Anterior cingulate cortex (tissue), 58 donors: ENCODE measurements at regions not wholly inside any gene's neighbourhood (a gene's known extent, or its start where the extent isn't known, plus 50 kb on each side); places are given as distances from the start of the nearest gene placed in this dataset.
"Not testable (repeated sequence)": the region's sequence is repeated elsewhere in the genome, so short reads cannot be mapped to it uniquely, and the experiment has no call there.

Experiments
- DNase-seq, 58 donors: peaks; one replicate each; lab custom pipeline; 2025; lab: John Stamatoyannopoulos, UW

DNA sequence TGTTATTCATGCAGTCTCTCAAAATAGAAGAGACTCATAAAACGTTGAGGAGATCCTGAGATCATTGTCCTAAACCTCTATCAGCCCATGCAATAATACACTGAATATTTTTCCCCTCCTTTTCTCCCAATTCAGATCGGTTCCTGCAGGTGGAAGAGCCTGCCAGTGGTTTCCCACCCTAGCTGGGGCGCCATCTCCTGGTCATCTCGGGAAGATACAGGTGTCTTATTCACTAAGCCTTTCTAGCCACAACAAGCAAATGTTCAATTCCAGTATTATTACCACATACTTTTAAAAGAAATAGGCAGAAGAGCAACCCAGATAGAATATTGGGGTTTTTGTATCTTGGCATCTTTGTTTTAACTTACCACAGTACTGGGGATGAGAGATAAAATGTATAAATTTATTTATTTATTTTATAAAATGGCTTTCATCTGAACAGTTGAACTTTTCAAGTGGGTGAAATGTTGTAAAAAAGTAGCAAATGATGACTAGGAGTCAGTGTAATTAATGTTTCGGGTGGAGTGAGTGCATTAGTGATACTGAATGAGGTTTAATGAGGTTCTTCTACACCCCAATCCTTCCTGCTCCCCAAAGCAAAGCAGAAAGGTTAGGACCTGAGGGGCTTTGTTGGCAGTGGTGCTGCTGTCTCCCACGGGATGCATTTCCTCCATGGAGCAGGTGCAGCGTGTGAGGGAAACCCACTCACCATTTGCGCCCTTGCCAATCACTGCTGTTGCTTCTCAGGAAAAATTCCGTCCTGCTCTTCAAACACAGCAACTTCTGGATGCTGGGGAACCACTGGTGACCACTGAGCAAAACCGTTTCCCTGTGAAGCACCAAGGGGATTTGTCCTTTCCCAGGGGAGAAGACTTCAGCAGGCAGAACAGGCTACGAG is 147.1 kb upstream of the FHL2 start:
- peak in 33 of 58 donors; percentile 1 to 78 (median 25) for DNase-seq

- no peak for DNase-seq
Measured at GRCh38 chr2:105544591-105545377, 145.9 kb upstream of the FHL2 start.

GRCh38 chr2:105541189-105542050 is 142.6 kb upstream of the FHL2 start:
- DNase-seq, result no peak

DNA sequence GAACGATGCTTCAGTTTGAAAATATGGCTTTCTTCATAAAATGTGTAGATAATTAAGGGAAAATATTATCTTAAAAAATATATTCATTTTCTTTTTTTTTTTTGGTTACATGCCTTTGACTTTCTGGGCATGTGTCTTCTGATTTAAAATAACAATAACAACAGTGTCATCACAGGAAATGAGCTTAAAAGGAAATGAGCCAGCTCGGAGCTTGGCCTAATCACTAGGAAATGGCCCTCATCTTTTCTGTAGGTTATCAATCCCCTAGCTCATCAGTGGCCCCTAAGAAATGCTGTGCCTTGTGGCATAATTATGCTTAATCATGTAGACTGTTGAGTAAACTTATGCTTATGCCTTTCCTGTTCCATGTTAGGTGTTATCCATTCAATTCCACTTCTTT is 141.8 kb upstream of the FHL2 start:
- no peak for DNase-seq

DNA sequence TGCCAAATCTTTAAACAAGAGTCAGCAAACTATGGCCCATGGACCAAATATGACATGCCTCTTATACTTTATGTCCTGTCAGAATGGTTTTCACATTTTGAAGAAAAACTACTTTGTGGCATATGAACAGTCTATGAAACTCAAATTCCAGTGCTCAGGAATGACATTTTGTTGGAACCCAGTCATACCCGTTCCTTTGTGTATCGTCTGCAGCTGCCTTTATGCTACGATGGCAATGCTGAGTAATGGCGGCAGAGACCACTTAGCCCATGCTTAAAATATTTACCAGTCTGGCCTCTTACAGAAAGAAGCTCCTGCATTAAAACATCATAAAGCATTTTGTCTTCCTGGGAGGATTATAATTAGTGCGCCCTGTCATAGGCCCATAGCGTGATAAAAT is 140.5 kb upstream of the FHL2 start:
- no peak for DNase-seq

DNA sequence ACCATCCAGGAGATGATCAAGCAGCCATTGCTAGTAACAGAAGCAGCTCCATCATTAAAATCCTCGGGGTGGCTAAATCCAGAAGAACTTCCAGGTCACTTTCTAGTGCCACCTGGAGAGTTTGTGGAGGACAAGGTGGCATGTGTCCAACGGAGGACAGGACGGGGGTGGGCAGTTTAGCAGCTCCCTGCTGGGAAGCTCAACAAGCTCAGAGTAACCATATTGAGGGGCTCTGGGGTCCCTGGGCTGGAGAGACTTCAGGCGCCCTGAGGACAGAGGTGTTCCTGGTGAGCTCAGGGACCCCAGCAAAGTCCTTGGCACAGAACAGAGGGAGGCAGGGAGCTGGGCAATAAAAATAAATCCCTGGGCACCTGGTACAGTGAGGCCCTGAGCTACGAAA is 140.0 kb upstream of the FHL2 start:
- no peak for DNase-seq

DNA sequence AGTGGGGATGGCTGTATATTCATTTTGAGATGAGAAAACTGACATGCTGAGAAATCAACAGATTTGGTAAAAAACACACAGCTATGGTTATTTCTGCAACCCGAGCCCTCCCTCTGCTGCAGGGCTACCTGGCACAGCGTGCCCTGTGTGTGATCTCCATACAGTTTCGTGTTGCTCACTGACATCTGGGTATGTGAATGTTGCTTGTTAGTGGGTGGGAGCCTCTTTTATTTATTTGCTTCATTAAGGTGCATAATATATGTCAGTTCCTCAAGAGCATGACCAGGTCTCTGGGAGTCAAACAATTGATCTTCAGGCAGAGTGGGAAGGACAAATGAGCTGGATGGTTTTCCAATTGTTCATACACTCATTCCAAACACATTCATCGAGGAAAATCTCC is 139.1 kb upstream of the FHL2 start:
- no peak for DNase-seq

- no peak for DNase-seq
Measured at GRCh38 chr2:105537466-105537865, 138.6 kb upstream of the FHL2 start.

DNA sequence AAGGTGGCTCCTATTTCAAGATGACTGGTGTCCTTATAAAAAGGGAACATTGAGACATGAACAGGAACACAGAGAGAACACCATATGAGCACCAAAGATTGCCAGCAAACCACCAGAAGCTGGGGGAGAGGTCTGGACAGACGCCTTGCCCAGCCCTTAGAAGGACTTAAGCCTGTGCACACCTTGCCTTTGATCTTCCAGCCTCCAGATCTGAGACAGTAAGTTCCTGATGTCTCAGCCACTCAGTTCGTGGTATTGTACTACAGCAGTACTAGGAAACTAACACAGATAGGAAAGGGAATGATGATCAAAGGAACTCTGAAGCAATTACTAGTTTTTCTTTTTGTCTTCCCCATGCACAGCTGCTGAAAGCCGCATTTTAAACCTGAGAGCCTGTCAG is 137.3 kb upstream of the FHL2 start:
- DNase-seq, result no peak

DNA sequence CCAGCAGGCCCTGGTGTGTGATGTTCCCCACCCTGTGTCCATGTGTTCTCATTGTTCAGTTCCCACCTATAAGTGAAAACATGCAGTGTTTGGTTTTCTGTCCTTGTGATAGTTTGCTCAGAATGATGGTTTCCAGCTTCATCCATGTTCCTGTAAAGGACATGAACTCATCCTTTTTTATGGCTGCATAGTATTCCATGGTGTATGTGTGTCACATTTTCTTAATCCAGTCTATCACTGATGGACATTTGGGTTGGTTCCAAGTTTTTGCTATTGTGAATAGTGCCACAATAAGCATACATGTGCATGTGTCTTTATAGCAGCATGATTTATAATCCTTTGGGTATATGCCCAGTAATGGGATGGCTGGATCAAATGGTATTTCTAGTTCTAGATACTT is 130.4 kb upstream of the FHL2 start:
- DNase-seq, result not testable (repeated sequence)

GRCh38 chr2:105526000-105526925 is 127.4 kb upstream of the FHL2 start:
- DNase-seq, result no peak

- no peak for DNase-seq
Measured at GRCh38 chr2:105525201-105525600, 126.3 kb upstream of the FHL2 start.

- no peak for DNase-seq
Measured at GRCh38 chr2:105522645-105523044, 123.8 kb upstream of the FHL2 start.

DNA sequence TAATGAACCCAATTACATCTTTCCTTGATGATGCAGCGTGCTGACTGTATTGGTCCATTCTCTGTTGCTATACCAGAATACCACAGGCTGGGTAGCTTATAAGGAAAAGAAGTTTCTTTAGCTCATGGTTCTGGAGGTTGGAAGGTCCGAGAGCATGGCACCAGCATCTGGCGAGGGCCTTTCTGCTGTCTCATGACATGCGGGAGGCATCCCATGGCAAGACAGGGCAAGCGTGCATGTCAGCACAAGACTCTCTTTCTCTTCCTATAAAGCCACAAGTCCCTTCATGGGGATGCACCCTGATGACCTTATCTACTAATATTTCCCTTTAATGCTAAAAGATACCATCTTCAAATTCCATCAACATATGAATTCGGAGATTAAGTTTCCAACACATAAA is 122.8 kb upstream of the FHL2 start:
- no peak for DNase-seq

DNA sequence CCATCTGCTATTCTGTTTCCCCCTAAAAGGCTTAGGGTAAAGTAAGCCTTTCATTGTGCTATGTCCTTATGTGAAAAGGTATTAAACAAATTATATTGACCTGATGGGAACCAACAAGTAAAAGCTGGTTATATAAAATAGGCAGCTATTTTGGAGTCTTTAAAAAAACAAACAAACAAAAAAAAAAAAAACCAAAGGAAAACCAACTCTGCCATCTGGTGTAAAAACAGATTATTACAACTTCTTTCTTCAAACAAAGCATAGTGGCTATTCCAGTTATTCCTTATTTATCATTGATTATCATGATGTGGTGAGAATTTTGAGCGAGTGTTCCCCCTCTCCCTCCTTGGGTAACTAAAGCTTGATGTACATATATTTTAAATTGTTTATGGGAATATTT is 122.3 kb upstream of the FHL2 start:
- DNase-seq, result no peak

DNA sequence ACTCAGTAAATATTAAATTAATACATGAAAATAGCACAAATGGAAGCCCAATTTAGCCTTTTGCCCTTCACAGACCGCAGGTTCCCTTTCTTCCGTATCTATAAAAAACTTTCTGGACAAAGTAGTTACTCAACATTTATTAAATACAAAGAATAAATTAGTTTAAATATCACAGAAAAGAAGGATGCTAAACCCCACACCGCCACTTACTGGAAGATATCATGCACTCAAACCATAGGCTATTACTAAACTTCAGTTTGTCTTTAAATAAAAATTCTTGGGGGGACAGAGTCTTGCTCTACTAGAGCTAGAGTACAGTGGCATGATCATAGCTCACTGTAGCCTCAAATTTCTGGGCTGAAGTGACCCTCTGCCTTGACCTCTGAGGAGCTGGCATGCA is 120.7 kb upstream of the FHL2 start:
- no peak for DNase-seq

- DNase-seq, result no peak
Measured at GRCh38 chr2:105518897-105519296, 120.0 kb upstream of the FHL2 start.

DNA sequence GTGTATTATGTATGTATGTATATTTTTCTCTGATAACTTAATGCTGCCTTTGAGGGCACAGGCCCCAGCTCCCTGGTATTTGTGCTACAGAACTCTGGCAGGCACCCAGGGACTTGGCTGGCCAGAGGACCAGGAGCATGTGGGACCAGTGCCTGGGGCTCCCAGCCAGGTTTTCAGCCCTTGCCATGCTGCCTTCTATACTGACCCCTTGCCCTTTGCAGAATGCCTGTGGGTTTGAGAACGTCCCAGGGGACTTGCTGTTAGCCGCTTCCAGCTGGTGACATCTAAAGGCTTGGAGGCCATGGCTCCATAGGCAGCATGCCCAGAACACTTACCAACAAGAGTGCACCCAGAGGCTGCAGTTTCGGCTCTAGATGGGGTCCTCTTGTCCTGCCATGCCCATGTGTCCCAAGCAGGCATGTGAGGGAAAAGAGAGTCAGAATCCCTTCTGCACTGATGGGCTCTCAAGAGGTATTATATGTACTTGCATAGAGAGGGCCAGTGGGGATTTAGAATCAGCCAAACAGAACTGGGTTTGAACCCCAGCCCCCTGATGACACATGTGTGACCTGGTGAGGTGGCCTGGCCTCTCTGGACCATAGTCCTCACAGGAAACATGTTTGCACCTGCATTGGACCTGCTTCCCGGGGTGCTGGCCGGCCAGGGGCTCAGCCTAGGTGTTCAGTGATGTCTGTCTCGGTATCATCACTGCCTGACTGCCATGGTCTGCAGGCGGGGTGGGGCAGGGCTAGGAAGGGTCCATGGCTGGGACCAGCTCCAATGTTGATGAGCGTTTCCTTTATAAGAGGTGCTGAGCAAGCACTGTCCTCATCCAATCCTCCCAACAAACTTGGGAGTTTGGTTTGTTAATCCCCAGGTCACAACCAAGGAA is 119.2 kb upstream of the FHL2 start:
- DNase-seq, result peak in 32 of 58 donors; percentile 1 to 67 (median 20)
